Erythroblast (primary cell): ENCODE measurements at regions not wholly inside any gene's neighbourhood (a gene's known extent, or its start where the extent isn't known, plus 50 kb on each side); places are given as distances from the start of the nearest gene placed in this dataset.

Source experiments
- GATA1 ChIP-seq: IDR thresholded peaks from 2 replicates; pipeline ENCODE4 v1.6.1; 2011; ENCODE audit warnings: low read depth, mild to moderate bottlenecking, control low read depth, low read length, moderate library complexity
- POLR2A ChIP-seq: IDR thresholded peaks from 2 replicates; pipeline ENCODE4 v1.6.1; 2011; ENCODE audit warnings: mild to moderate bottlenecking, low read length

- TF ChIP-seq POLR2A (no peak), GATA1 (no peak)
Measured at GRCh38 chr6:126667071-126667470, 327.2 kb downstream of the CENPW start.
